Nephron (organoid): ENCODE measurements at regions not wholly inside any gene's neighbourhood (a gene's known extent, or its start where the extent isn't known, plus 50 kb on each side); places are given as distances from the start of the nearest gene placed in this dataset.

Source experiments
- H3K27ac Mint-ChIP-seq, 3 experiments: 2 replicates each; pipeline ENCODE4 v1.8.0; 2020; ENCODE audit warnings: mixed read lengths in 3 of 3, mild to moderate bottlenecking in 2 of 3, moderate library complexity in 1 of 3
- H3K27me3 Mint-ChIP-seq: 2 replicates; pipeline ENCODE4 v1.8.0; 2021; ENCODE audit warnings: low read depth, mild to moderate bottlenecking, moderate library complexity, mixed read lengths
- H3K36me3 Mint-ChIP-seq: 2 replicates; pipeline ENCODE4 v1.8.0; 2020; ENCODE audit warnings: low read depth, mixed read lengths
- H3K4me1 Mint-ChIP-seq: 2 replicates; pipeline ENCODE4 v1.8.0; 2020; ENCODE audit warnings: mixed read lengths
- H3K4me3 Mint-ChIP-seq, 3 experiments: 2 replicates each; pipeline ENCODE4 v1.8.0; 2020; ENCODE audit warnings: mild to moderate bottlenecking in 3 of 3, mixed read lengths in 3 of 3, moderate library complexity in 2 of 3
- H3K9me3 Mint-ChIP-seq: 2 replicates; pipeline ENCODE4 v1.8.0; 2020; ENCODE audit warnings: mixed read lengths
- TF ChIP-seq, protein P1 (sequence below), 3 experiments: fragments of 200-600 bp; sonication (generic); IDR thresholded peaks; one replicate each; pipeline ENCODE4 v1.5.0; 2021; ENCODE audit warnings: antibody characterized with exemption in 3 of 3; ENCODE audit not compliant: unreplicated experiment in 3 of 3

DNA sequence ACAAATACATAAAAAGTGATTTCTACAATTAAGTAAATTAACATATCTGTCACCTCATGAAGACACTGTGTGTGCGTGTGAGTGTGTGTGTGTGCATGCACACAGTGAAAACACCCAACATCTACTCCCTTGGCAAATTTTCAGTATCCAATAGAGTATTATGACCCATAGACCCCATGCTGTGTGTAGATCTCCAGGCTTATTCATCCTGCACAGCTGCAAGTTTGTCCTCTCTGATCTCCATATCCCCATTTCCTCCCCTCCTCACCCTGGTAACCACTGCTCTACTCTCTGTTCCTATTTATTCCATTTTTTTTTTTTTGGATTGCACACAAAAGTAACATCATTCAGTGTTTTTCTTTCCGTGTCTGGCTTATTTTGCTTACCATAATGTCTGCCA lies 391.0 kb downstream of the SOX11 start:
- peaks cover 5% of the 10 kb centered on the region for H3K4me1 Mint-ChIP-seq
- no peaks in the 10 kb centered on the region for H3K36me3 Mint-ChIP-seq
- no peak overlapping the region for H3K27ac Mint-ChIP-seq
- TF ChIP-seq, protein P1, sequence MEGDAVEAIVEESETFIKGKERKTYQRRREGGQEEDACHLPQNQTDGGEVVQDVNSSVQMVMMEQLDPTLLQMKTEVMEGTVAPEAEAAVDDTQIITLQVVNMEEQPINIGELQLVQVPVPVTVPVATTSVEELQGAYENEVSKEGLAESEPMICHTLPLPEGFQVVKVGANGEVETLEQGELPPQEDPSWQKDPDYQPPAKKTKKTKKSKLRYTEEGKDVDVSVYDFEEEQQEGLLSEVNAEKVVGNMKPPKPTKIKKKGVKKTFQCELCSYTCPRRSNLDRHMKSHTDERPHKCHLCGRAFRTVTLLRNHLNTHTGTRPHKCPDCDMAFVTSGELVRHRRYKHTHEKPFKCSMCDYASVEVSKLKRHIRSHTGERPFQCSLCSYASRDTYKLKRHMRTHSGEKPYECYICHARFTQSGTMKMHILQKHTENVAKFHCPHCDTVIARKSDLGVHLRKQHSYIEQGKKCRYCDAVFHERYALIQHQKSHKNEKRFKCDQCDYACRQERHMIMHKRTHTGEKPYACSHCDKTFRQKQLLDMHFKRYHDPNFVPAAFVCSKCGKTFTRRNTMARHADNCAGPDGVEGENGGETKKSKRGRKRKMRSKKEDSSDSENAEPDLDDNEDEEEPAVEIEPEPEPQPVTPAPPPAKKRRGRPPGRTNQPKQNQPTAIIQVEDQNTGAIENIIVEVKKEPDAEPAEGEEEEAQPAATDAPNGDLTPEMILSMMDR (IDR thresholded peaks at IDR 0.05; ENCODE audit: unreplicated experiment in 3 of 3) = no peak
- peaks cover 15% of the 10 kb centered on the region for H3K9me3 Mint-ChIP-seq
- no peak overlapping the region for H3K4me3 Mint-ChIP-seq
- peaks cover 13% of the 10 kb centered on the region for H3K27me3 Mint-ChIP-seq

DNA sequence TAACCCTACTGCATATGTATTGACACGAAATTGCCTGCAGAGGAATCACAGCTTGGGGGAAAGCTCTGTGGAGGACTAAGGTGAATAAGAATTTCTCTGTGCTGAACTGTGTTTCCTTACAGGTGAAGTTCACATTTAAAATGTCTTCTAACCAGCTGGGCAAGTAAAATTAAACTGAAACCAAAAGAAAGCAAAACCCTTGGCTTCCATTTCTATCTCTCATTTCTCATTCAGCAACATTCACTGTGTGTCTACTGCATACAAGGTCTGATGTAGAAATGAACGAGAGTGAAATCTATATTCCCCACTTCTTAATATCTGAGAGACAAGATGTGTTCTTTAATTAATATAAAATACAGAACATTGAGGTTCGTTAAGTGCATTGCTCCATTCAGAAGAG lies 397.3 kb downstream of the SOX11 start:
- H3K4me1 Mint-ChIP-seq = no peaks in the 10 kb centered on the region
- H3K27ac Mint-ChIP-seq = no peak overlapping the region
- no peak overlapping the region for H3K4me3 Mint-ChIP-seq
- TF ChIP-seq, protein P1 (IDR thresholded peaks at IDR 0.05; ENCODE audit: unreplicated experiment in 3 of 3) = no peak
- H3K36me3 Mint-ChIP-seq = no peaks in the 10 kb centered on the region
- H3K27me3 Mint-ChIP-seq = peaks cover 9% of the 10 kb centered on the region
- peaks cover 17% of the 10 kb centered on the region for H3K9me3 Mint-ChIP-seq

DNA sequence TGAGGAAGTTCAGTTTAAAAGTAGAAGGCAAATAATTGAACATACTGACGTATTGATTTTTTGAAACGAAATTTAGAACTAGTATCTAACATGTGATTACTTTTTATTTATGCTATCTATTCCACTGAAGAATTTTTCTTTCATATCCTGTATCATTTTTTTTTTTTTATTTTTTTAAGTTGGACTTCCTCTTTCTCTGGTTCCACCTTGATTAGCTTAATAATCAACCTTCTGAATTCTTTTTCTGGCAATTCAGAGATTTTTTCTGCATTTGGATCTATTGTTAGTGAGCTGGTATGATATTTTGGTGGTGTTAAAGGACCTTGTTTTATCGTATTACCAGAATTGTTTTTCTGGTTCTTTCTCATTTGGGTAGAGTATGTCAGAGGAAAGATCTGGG lies 411.2 kb downstream of the SOX11 start:
- Mint-ChIP-seq H3K4me1 (no peaks in the 10 kb centered on the region), H3K27me3 (peaks cover 3% of the 10 kb centered on the region), H3K36me3 (no peaks in the 10 kb centered on the region), H3K9me3 (peaks cover 5% of the 10 kb centered on the region), H3K27ac (no peak overlapping the region), H3K4me3 (no peak overlapping the region)
- TF ChIP-seq, protein P1 (IDR thresholded peaks at IDR 0.05; ENCODE audit: unreplicated experiment in 3 of 3) = no peak

DNA sequence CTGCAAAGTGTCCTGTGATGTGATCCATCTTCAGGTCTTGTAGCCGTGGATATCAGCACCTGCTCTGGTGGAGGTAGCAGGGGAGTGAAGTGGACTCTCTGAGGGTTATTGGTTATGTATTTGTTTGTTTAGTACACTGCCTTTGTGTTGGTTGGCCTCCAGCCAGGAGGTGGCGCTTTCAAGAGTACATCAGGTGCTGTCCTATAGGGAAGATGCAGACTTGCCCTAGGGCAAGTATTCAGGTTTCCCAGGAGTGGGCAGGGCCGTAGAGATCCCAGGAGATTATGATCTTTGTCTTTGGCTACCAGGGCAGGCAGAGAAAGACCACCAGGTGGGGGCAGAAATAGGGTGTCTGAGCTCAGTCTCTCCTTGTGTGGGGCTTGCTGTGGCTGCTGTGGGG lies 411.8 kb downstream of the SOX11 start:
- Mint-ChIP-seq H3K36me3 (no peaks in the 10 kb centered on the region), H3K4me1 (no peaks in the 10 kb centered on the region), H3K9me3 (peaks cover 3% of the 10 kb centered on the region), H3K27me3 (peaks cover 3% of the 10 kb centered on the region), H3K27ac (no peak overlapping the region), H3K4me3 (no peak overlapping the region)
- TF ChIP-seq, protein P1 (IDR thresholded peaks at IDR 0.05; ENCODE audit: unreplicated experiment in 3 of 3) = no peak

DNA sequence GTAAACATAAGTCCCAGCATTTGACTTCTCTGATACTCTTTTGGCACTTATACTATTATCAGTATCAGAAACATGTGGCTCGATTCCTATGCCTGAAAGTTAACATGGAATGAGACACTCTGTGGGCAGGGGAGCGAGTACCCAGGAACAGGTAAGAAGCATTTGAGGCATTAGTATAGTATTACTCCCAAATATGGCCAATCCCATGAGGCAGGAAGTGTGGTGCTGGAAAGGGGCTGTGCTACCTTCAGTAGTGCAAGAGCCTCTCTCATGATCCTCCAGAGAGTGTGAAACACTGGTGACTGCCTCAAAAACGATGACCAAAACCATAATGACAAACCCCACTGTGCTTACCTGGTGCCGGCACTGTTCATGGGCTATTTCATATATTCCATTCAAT lies 415.1 kb downstream of the SOX11 start:
- H3K27me3 Mint-ChIP-seq = peaks cover 3% of the 10 kb centered on the region
- TF ChIP-seq, protein P1 (IDR thresholded peaks at IDR 0.05; ENCODE audit: unreplicated experiment in 3 of 3) = no peak
- H3K4me1 Mint-ChIP-seq = peaks cover 5% of the 10 kb centered on the region
- no peaks in the 10 kb centered on the region for H3K36me3 Mint-ChIP-seq
- no peak overlapping the region for H3K27ac Mint-ChIP-seq
- no peaks in the 10 kb centered on the region for H3K9me3 Mint-ChIP-seq
- no peak overlapping the region for H3K4me3 Mint-ChIP-seq

DNA sequence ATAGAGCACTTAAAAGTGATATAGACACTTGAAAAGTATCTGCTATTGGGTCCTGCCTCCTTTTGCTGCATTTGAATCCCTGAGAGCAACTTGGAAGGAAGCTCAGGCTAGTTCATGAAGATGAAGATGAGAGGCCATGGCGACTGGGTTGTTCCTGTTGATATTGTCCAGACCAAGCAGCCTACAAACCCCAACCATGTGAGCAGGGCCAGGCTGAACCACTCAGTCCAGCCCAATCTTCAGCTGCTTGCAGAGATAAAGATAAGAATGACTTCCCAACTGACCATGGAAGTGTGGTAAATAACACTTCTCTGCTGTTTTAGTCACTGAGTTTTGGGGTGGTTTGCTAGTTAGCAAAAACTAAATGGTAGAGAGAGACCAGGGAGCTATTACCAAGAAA lies 417.6 kb downstream of the SOX11 start:
- TF ChIP-seq, protein P1 (IDR thresholded peaks at IDR 0.05; ENCODE audit: unreplicated experiment in 3 of 3) = no peak
- no peak overlapping the region for H3K4me3 Mint-ChIP-seq
- no peaks in the 10 kb centered on the region for H3K27me3 Mint-ChIP-seq
- no peaks in the 10 kb centered on the region for H3K36me3 Mint-ChIP-seq
- H3K27ac Mint-ChIP-seq = no peak overlapping the region
- peaks cover 5% of the 10 kb centered on the region for H3K4me1 Mint-ChIP-seq
- no peaks in the 10 kb centered on the region for H3K9me3 Mint-ChIP-seq
